GM23248 (cell line): ENCODE measurements at regions not wholly inside any gene's neighbourhood (a gene's known extent, or its start where the extent isn't known, plus 50 kb on each side); places are given as distances from the start of the nearest gene placed in this dataset.

ENCODE experiments used
- DNase-seq: peaks from one replicate; pipeline ENCODE4 v3.0.0-alpha.2; 2015
- H2AFZ ChIP-seq: fragments of 200-600 bp; sonication (generic); 2 replicates; pipeline ENCODE4 v1.6.1; 2016; ENCODE audit warnings: antibody characterized with exemption
- H3F3A ChIP-seq: fragments of 200-600 bp; sonication (generic); 2 replicates; pipeline ENCODE4 v1.6.1; 2016; ENCODE audit warnings: mild to moderate bottlenecking, antibody characterized with exemption, mixed run types; ENCODE audit not compliant: insufficient read depth
- H3K27ac ChIP-seq: fragments of 200-600 bp; sonication (generic); 2 replicates; pipeline ENCODE4 v1.5.1; 2016; ENCODE audit warnings: mild to moderate bottlenecking
- H3K27me3 ChIP-seq: fragments of 200-600 bp; sonication (generic); replicated peaks from 2 replicates; pipeline ENCODE4 v1.6.1; 2016; ENCODE audit warnings: mild to moderate bottlenecking; ENCODE audit not compliant: insufficient read depth
- H3K36me3 ChIP-seq: fragments of 200-600 bp; sonication (generic); 2 replicates; pipeline ENCODE4 v1.6.1; 2016; ENCODE audit warnings: low read depth, mild to moderate bottlenecking
- H3K4me1 ChIP-seq: fragments of 200-600 bp; sonication (generic); 2 replicates; pipeline ENCODE4 v1.6.1; 2016; ENCODE audit warnings: mild to moderate bottlenecking; ENCODE audit not compliant: insufficient read depth
- H3K4me2 ChIP-seq: fragments of 200-600 bp; sonication (generic); one replicate; pipeline ENCODE4 v1.6.1; 2016; ENCODE audit warnings: mild to moderate bottlenecking; ENCODE audit not compliant: unreplicated experiment
- H3K4me3 ChIP-seq: fragments of 200-600 bp; sonication (generic); 2 replicates; pipeline ENCODE4 v1.5.1; 2016; ENCODE audit warnings: mild to moderate bottlenecking
- H3K79me2 ChIP-seq: fragments of 200-600 bp; sonication (generic); 2 replicates; pipeline ENCODE4 v1.6.1; 2016; ENCODE audit warnings: mild to moderate bottlenecking; ENCODE audit not compliant: insufficient read depth
- H3K9ac ChIP-seq: fragments of 200-600 bp; sonication (generic); 2 replicates; pipeline ENCODE4 v1.6.1; 2016; ENCODE audit warnings: mild to moderate bottlenecking
- H3K9me2 ChIP-seq: fragments of 200-600 bp; sonication (generic); 2 replicates; pipeline ENCODE4 v1.6.1; 2016; ENCODE audit warnings: mixed run types, mild to moderate bottlenecking, moderate library complexity; ENCODE audit not compliant: insufficient read depth
- H3K9me3 ChIP-seq: fragments of 200-600 bp; sonication (generic); one replicate; pipeline ENCODE4 v1.6.1; 2017; ENCODE audit warnings: low read depth
- H4K20me1 ChIP-seq: fragments of 200-600 bp; sonication (generic); 2 replicates; pipeline ENCODE4 v1.6.0; 2016; ENCODE audit not compliant: insufficient read depth
- EZH2 ChIP-seq: fragments of 200-600 bp; sonication (generic); IDR thresholded peaks from 2 replicates; pipeline ENCODE4 v1.6.1; 2018; ENCODE audit warnings: antibody characterized with exemption, mild to moderate bottlenecking; ENCODE audit not compliant: insufficient read depth, poor library complexity, severe bottlenecking
- EZH2phosphoT487 ChIP-seq: fragments of 200-600 bp; sonication (generic); IDR thresholded peaks from 2 replicates; pipeline ENCODE4 v1.6.1; 2018; ENCODE audit warnings: antibody characterized with exemption, moderate library complexity, mild to moderate bottlenecking, low read depth; ENCODE audit not compliant: insufficient read depth
- WGBS, 2 experiments: methylation state at CpG; one replicate each; pipeline ENCODE4 v1.1.6; 2015 to 2017; ENCODE audit warnings: low lambda C conversion rate in 2 of 2, low coverage in 1 of 2; ENCODE audit errors: missing lambda C conversion rate in 2 of 2; 5-methylcytosine and 5-hydroxymethylcytosine counted together
- in situ Hi-C: fragments of 300-500 bp; cut with MboI; formaldehyde crosslinking; loops from 2 replicates; pipeline ENCODE4 v1.15.0; 2020

GRCh38 chr19:16014923-16015804 is 61.1 kb upstream of the TPM4 start:
- H2AFZ ChIP-seq = no peak overlapping the region
- TF ChIP-seq EZH2phosphoT487 (no peak), EZH2 (no peak)
- H3K9ac ChIP-seq = no peak overlapping the region
- 76 to 78% methylated on average over 17 to 19 of the region's 19 CpGs for WGBS, 2 experiments
- in situ Hi-C loops = no loop called here
- H3K79me2 ChIP-seq = no peaks in the 10 kb centered on the region
- no peaks in the 10 kb centered on the region for H3K9me2 ChIP-seq
- H4K20me1 ChIP-seq = no peaks in the 10 kb centered on the region
- H3K4me1 ChIP-seq = no peaks in the 10 kb centered on the region
- H3K36me3 ChIP-seq = no peaks in the 10 kb centered on the region
- no peak for DNase-seq
- no peak overlapping the region for H3K4me3 ChIP-seq
- H3F3A ChIP-seq = no peaks in the 10 kb centered on the region
- H3K27ac ChIP-seq = no peak overlapping the region
- H3K9me3 ChIP-seq = no peaks in the 10 kb centered on the region
- no peaks in the 10 kb centered on the region for H3K27me3 ChIP-seq
- no peak overlapping the region for H3K4me2 ChIP-seq

- no peaks in the 10 kb centered on the region for H4K20me1 ChIP-seq
- no peaks in the 10 kb centered on the region for H3K9me3 ChIP-seq
- H3K4me3 ChIP-seq = no peak overlapping the region
- no peak overlapping the region for H2AFZ ChIP-seq
- 90 to 100% methylated on average over 2 to 3 of the region's 3 CpGs for WGBS, 2 experiments
- in situ Hi-C loops = no loop called here
- H3K9me2 ChIP-seq = no peaks in the 10 kb centered on the region
- no peaks in the 10 kb centered on the region for H3K36me3 ChIP-seq
- no peaks in the 10 kb centered on the region for H3K79me2 ChIP-seq
- no peaks in the 10 kb centered on the region for H3F3A ChIP-seq
- no peak overlapping the region for H3K4me2 ChIP-seq
- no peaks in the 10 kb centered on the region for H3K27me3 ChIP-seq
- no peak for DNase-seq
- no peak overlapping the region for H3K9ac ChIP-seq
- H3K27ac ChIP-seq = no peak overlapping the region
- TF ChIP-seq EZH2 (no peak), EZH2phosphoT487 (no peak)
- no peaks in the 10 kb centered on the region for H3K4me1 ChIP-seq
Measured at GRCh38 chr19:16015805-16016173, 60.5 kb upstream of the TPM4 start.

- no peaks in the 10 kb centered on the region for H3K79me2 ChIP-seq
- no peaks in the 10 kb centered on the region for H3K36me3 ChIP-seq
- in situ Hi-C loops = no loop called here
- H3K9me2 ChIP-seq = no peaks in the 10 kb centered on the region
- H2AFZ ChIP-seq = no peak overlapping the region
- TF ChIP-seq EZH2phosphoT487 = no peak
- TF ChIP-seq EZH2 = no peak
- H3F3A ChIP-seq = no peaks in the 10 kb centered on the region
- WGBS, 2 experiments = 81 to 84% methylated on average over 14 to 15 of the region's 15 CpGs
- H4K20me1 ChIP-seq = no peaks in the 10 kb centered on the region
- H3K27ac ChIP-seq = no peak overlapping the region
- no peaks in the 10 kb centered on the region for H3K4me1 ChIP-seq
- H3K27me3 ChIP-seq = no peaks in the 10 kb centered on the region
- H3K9me3 ChIP-seq = no peaks in the 10 kb centered on the region
- H3K4me2 ChIP-seq = no peak overlapping the region
- no peak overlapping the region for H3K4me3 ChIP-seq
- DNase-seq = no peak
- no peak overlapping the region for H3K9ac ChIP-seq
Measured at GRCh38 chr19:16016226-16017137, 59.8 kb upstream of the TPM4 start.

- H3K4me1 ChIP-seq = no peaks in the 10 kb centered on the region
- no peaks in the 10 kb centered on the region for H4K20me1 ChIP-seq
- WGBS, 2 experiments = 66 to 71% methylated on average over 11 of the region's 11 CpGs
- H3K27ac ChIP-seq = no peak overlapping the region
- H3K4me3 ChIP-seq = no peak overlapping the region
- DNase-seq = no peak
- H3K4me2 ChIP-seq = no peak overlapping the region
- no peak for TF ChIP-seq EZH2
- TF ChIP-seq EZH2phosphoT487 = no peak
- in situ Hi-C loops = no loop called here
- H3K36me3 ChIP-seq = no peaks in the 10 kb centered on the region
- H3K9me2 ChIP-seq = no peaks in the 10 kb centered on the region
- no peaks in the 10 kb centered on the region for H3K27me3 ChIP-seq
- no peaks in the 10 kb centered on the region for H3K9me3 ChIP-seq
- H2AFZ ChIP-seq = no peak overlapping the region
- H3K9ac ChIP-seq = no peak overlapping the region
- no peaks in the 10 kb centered on the region for H3K79me2 ChIP-seq
- H3F3A ChIP-seq = no peaks in the 10 kb centered on the region
Measured at GRCh38 chr19:16017138-16017490, 59.2 kb upstream of the TPM4 start.
